Neural progenitor cell (in vitro differentiated cells): ENCODE measurements at regions not wholly inside any gene's neighbourhood (a gene's known extent, or its start where the extent isn't known, plus 50 kb on each side); places are given as distances from the start of the nearest gene placed in this dataset.

ENCODE experiments used
- CTCF ChIP-seq: fragments of 200-600 bp; sonication (generic); IDR thresholded peaks from 2 replicates; pipeline ENCODE4 v1.5.1; 2017; ENCODE audit warnings: antibody characterized with exemption, mild to moderate bottlenecking
- EZH2 ChIP-seq: fragments of 200-600 bp; sonication (generic); IDR thresholded peaks from 2 replicates; pipeline ENCODE4 v1.6.1; 2017; ENCODE audit warnings: antibody characterized with exemption, mild to moderate bottlenecking, moderate library complexity

GRCh38 chr2:67295851-67296250 is 101.3 kb upstream of the ETAA1 start:
- TF ChIP-seq CTCF: no peak
- no peak for TF ChIP-seq EZH2
